Body of pancreas (tissue), 4 donors: ENCODE measurements at regions not wholly inside any gene's neighbourhood (a gene's known extent, or its start where the extent isn't known, plus 50 kb on each side); places are given as distances from the start of the nearest gene placed in this dataset.

Experiments used
- ATAC-seq: fragments of 150-250 bp; one replicate; pipeline ENCODE4 v1.9.1; 2016
- DNase-seq, 4 donors: peaks; one replicate each; pipeline ENCODE4 v3.0.0-alpha.2; 2019
- H3K27ac ChIP-seq, 4 donors: fragments of 200-600 bp; sonication (generic); 1 replicate in 3 of 4; 2 replicates in 1 of 4; pipeline versions ENCODE4 v1.5.1 to v1.6.1; 2016 to 2019; ENCODE audit warnings: mild to moderate bottlenecking in 1 of 4, mixed read lengths in 1 of 4, moderate library complexity in 1 of 4
- H3K27me3 ChIP-seq, 2 donors: fragments of 200-600 bp; sonication (generic); one replicate each; pipeline ENCODE4 v1.6.0; 2016; ENCODE audit warnings: mild to moderate bottlenecking in 1 of 2
- H3K36me3 ChIP-seq, 2 donors: fragments of 200-600 bp; sonication (generic); replicated peaks in 1 of 2; 2 replicates each; pipeline ENCODE4 v1.5.1; 2016; ENCODE audit warnings: low read depth in 2 of 2; ENCODE audit not compliant: insufficient read depth in 1 of 2
- H3K4me1 ChIP-seq: fragments of 200-600 bp; sonication (generic); one replicate; pipeline ENCODE4 v1.6.0; 2016
- H3K4me3 ChIP-seq, 2 donors: fragments of 200-600 bp; sonication (generic); 1 replicate in 1 of 2; 2 replicates in 1 of 2; pipeline ENCODE4 v1.5.1; 2016 to 2019
- H3K9me3 ChIP-seq, 3 donors: fragments of 200-600 bp; sonication (generic); 1 replicate in 2 of 3; 2 replicates in 1 of 3; pipeline ENCODE4 v1.5.1; 2016
- CTCF ChIP-seq, 7 experiments: fragments of 450-650 bp in 4 of 7; fragments of 200-600 bp in 3 of 7; sonication (generic) in 3 of 7; IDR thresholded peaks; one replicate each; pipeline ENCODE4 v1.5.1; 2016 to 2019; ENCODE audit warnings: antibody characterized with exemption in 7 of 7
- POLR2A ChIP-seq, 3 donors: fragments of 450-650 bp; IDR thresholded peaks; one replicate each; pipeline ENCODE4 v1.6.1; 2016; ENCODE audit warnings: antibody characterized with exemption in 3 of 3, mild to moderate bottlenecking in 2 of 3
- WGBS, 2 donors: methylation state at CpG; one replicate each; pipeline ENCODE4 v1.1.5; 2017; 5-methylcytosine and 5-hydroxymethylcytosine counted together
- intact Hi-C: fragments of 100-400 bp; cut with DNase I; formaldehyde crosslinking; loops from one replicate; pipeline ENCODE4 v1.15.1; 2023

DNA sequence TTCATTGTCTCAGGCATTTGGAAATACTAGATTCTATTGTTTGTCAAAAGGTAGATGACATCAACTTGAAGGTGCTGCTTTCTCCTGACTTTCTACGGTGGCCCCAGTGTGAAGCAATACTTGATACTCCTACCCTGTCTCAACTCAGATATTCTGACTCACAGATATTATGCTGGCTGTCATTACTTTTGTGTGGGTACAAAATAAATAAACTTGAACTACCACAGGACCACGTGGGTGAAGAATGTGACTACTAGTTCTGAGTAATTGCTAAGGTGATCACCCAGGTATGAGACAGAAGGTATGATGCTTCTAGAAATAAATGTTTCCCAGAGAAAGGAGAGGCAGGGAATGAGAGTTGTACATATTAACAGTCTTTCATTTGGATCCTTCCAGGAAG, 275.3 kb upstream of the SPOCK3 start:
- ATAC-seq (no peak), DNase-seq (no peak)
- no peak overlapping the region for H3K27ac ChIP-seq
- TF ChIP-seq POLR2A (IDR thresholded peaks at IDR 0.05) (no peak), CTCF (IDR thresholded peaks at IDR 0.05) (no peak)
- 52 to 63% methylated on average over 2 of the region's 2 CpGs for WGBS, 2 donors
- intact Hi-C loops = no loop called here
- H3K27me3 ChIP-seq = no peaks in the 10 kb centered on the region
- H3K4me3 ChIP-seq = no peak overlapping the region
- no peaks in the 10 kb centered on the region for H3K9me3 ChIP-seq
- no peaks in the 10 kb centered on the region for H3K36me3 ChIP-seq
- no peaks in the 10 kb centered on the region for H3K4me1 ChIP-seq

DNA sequence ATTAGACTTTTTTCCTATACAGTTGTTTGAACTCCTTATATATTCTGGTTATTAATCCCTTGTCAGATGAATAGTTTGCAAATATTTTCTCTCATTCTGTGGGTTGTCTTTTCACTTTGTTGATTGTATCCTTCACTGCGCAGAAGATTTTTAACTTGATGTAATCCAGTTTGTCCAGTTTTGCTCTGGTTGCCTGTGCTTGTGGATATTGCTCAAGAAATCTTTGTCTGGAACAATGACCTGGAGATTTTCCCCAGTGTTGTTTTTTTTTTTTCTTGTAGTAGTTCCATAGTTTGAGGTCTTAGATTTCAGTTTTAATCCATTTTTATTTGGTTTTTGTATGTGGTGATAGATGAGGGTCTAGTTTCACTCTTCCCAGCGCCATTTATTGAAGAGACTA, 289.8 kb upstream of the SPOCK3 start:
- no peak for DNase-seq
- no peaks in the 10 kb centered on the region for H3K9me3 ChIP-seq
- WGBS, 2 donors = 65 to 76% methylated on average over 2 of the region's 2 CpGs
- no peak for ATAC-seq
- no peak overlapping the region for H3K4me3 ChIP-seq
- TF ChIP-seq POLR2A (IDR thresholded peaks at IDR 0.05) (no peak), CTCF (IDR thresholded peaks at IDR 0.05) (no peak)
- no peak overlapping the region for H3K27ac ChIP-seq
- H3K36me3 ChIP-seq = no peaks in the 10 kb centered on the region
- no peaks in the 10 kb centered on the region for H3K27me3 ChIP-seq
- no peaks in the 10 kb centered on the region for H3K4me1 ChIP-seq
- intact Hi-C loops = no loop called here

GRCh38 chr4:167537761-167538160, 303.5 kb upstream of the SPOCK3 start:
- TF ChIP-seq CTCF (IDR thresholded peaks at IDR 0.05) (no peak), POLR2A (IDR thresholded peaks at IDR 0.05) (no peak)
- Histone ChIP-seq H3K36me3 (no peaks in the 10 kb centered on the region), H3K9me3 (no peaks in the 10 kb centered on the region), H3K27ac (no peak overlapping the region), H3K27me3 (no peaks in the 10 kb centered on the region), H3K4me1 (no peaks in the 10 kb centered on the region), H3K4me3 (no peak overlapping the region)
- WGBS, 2 donors = 59 to 60% methylated on average over 1 of the region's 1 CpG
- DNase-seq (no peak), ATAC-seq (no peak)
- intact Hi-C loops = no loop called here

DNA sequence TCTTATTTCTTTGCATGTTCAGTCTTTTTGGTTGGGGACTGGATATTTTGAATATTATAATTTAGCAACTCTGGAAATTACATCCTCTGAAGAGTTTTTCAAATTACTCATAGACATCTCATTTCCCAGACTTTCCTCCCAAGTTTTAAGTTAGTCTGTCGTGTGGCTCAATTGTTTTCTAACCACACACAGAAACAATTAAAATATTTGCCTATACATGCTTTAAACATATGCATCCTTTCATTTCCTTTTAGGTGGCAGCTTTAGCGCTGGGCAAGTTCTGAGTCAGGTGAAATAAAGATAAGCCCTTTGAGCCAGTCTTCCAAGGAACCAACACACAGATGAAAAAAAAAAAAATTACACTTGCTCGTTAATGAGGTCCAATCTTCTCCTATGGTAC, 307.0 kb upstream of the SPOCK3 start:
- Histone ChIP-seq H3K36me3 (no peaks in the 10 kb centered on the region), H3K27me3 (no peaks in the 10 kb centered on the region), H3K27ac (no peak overlapping the region), H3K4me1 (no peaks in the 10 kb centered on the region), H3K9me3 (no peaks in the 10 kb centered on the region), H3K4me3 (no peak overlapping the region)
- DNase-seq (no peak), ATAC-seq (no peak)
- 48 to 49% methylated on average over 3 of the region's 3 CpGs for WGBS, 2 donors
- TF ChIP-seq CTCF (IDR thresholded peaks at IDR 0.05) (no peak), POLR2A (IDR thresholded peaks at IDR 0.05) (no peak)
- intact Hi-C loops = no loop called here

DNA sequence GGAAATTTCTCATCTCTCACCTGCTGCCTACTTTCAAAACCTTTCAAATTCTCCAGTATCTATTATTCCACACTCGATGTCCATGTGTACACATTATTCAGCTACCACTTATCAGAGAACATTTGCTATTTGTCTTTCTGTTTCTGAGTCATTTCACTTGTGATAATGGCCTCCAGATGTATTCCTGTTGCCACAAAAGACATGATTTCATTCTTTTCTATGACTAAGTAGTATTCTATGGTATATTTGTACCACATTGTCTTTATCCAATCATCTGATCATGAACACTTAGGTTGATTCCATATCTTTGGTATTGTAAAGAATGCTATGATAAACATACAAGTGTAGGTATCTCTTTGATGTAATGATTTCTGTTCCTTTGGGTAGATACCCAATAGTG, 310.1 kb upstream of the SPOCK3 start:
- H3K4me3 ChIP-seq = no peak overlapping the region
- H3K27ac ChIP-seq = no peak overlapping the region
- intact Hi-C loops = no loop called here
- no peaks in the 10 kb centered on the region for H3K4me1 ChIP-seq
- no peak for DNase-seq
- no peak for ATAC-seq
- WGBS, 2 donors = 44 to 62% methylated on average over 1 of the region's 1 CpG
- H3K27me3 ChIP-seq = no peaks in the 10 kb centered on the region
- no peak for TF ChIP-seq POLR2A (IDR thresholded peaks at IDR 0.05)
- TF ChIP-seq CTCF (IDR thresholded peaks at IDR 0.05) = no peak
- H3K36me3 ChIP-seq = no peaks in the 10 kb centered on the region
- no peaks in the 10 kb centered on the region for H3K9me3 ChIP-seq
